Transverse colon (tissue), 3 donors: ENCODE measurements at regions not wholly inside any gene's neighbourhood (a gene's known extent, or its start where the extent isn't known, plus 50 kb on each side); places are given as distances from the start of the nearest gene placed in this dataset.

Experiments used
- CTCF ChIP-seq, 5 experiments: fragments of 200-600 bp in 3 of 5; fragments of 450-650 bp in 2 of 5; sonication (generic) in 3 of 5; IDR thresholded peaks; 1 replicate in 2 of 5; 2 replicates in 3 of 5; pipeline ENCODE4 v1.5.1; 2016 to 2017; ENCODE audit warnings: antibody characterized with exemption in 5 of 5, inconsistent platforms in 3 of 5, mild to moderate bottlenecking in 2 of 5, moderate library complexity in 1 of 5
- POLR2A ChIP-seq: fragments of 450-650 bp; IDR thresholded peaks from one replicate; pipeline ENCODE4 v1.6.1; 2016; ENCODE audit warnings: antibody characterized with exemption, mild to moderate bottlenecking, moderate library complexity

- TF ChIP-seq CTCF (IDR thresholded peaks at IDR 0.05) (no peak), POLR2A (no peak)
These were observed 261.4 kb downstream of the BAMBI start for GRCh38 chr10:28938745-28939144.
